GM12891 (cell line): ENCODE measurements at regions not wholly inside any gene's neighbourhood (a gene's known extent, or its start where the extent isn't known, plus 50 kb on each side); places are given as distances from the start of the nearest gene placed in this dataset.

Experiments
- PAX5 ChIP-seq: IDR thresholded peaks from 2 replicates; pipeline ENCODE4 v1.6.1; 2011; ENCODE audit warnings: low read length, moderate library complexity, mild to moderate bottlenecking; ENCODE audit not compliant: insufficient read depth, severe bottlenecking
- POLR2A ChIP-seq: IDR thresholded peaks from 2 replicates; pipeline ENCODE4 v1.6.1; 2011; ENCODE audit warnings: low read depth, low read length, control low read depth
- POLR2AphosphoS5 ChIP-seq: IDR thresholded peaks from 2 replicates; pipeline ENCODE4 v1.6.1; 2011; ENCODE audit warnings: low read depth, low read length, control low read depth
- SPI1 ChIP-seq: IDR thresholded peaks from 2 replicates; pipeline ENCODE4 v1.6.1; 2011; ENCODE audit warnings: low read depth, low read length, control low read depth

- no peak for TF ChIP-seq POLR2AphosphoS5
- no peak for TF ChIP-seq POLR2A
- no peak for TF ChIP-seq SPI1
- TF ChIP-seq PAX5 = no peak
Measured at GRCh38 chr2:183564726-183565125, 440.5 kb downstream of the NUP35 start.
